Neuron (in vitro differentiated cells): ENCODE measurements at regions not wholly inside any gene's neighbourhood (a gene's known extent, or its start where the extent isn't known, plus 50 kb on each side); places are given as distances from the start of the nearest gene placed in this dataset.

Experiments used
- H2AFZ ChIP-seq: one replicate; pipeline ENCODE4 v1.6.1; 2013; ENCODE audit warnings: low read depth, mild to moderate bottlenecking, inconsistent platforms, low read length, moderate library complexity
- H3K27me3 ChIP-seq: one replicate; pipeline ENCODE4 v1.6.1; 2013; ENCODE audit warnings: low read length; ENCODE audit not compliant: insufficient read depth
- H3K36me3 ChIP-seq: one replicate; pipeline ENCODE4 v1.6.1; 2013; ENCODE audit warnings: low read length; ENCODE audit not compliant: insufficient read depth
- H3K4me1 ChIP-seq: one replicate; pipeline ENCODE4 v1.6.1; 2013; ENCODE audit warnings: low read length; ENCODE audit not compliant: insufficient read depth
- H3K4me3 ChIP-seq: 2 replicates; pipeline ENCODE4 v1.5.1; 2013; ENCODE audit warnings: mild to moderate bottlenecking, low read length, moderate library complexity
- H3K9me3 ChIP-seq: one replicate; pipeline ENCODE4 v1.6.1; 2013; ENCODE audit warnings: low read length

DNA sequence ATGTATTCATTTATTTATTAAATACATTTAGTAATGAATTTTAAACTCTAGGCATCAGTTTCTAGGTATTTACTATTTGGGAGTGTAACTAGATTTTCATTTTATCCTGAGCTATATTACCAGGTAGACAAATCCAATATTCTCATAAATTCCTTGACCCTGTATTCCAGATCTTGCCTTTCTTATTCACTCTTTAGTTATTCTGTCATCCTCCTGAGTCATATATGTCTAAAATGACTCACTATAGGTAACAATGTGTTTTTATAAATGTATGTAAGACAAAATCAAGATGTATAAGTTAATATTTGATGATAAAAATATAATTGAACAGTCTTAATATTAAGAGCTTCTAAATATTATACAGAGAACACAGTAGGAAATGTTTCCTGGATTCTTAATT is 642.1 kb upstream of the NRSN1 start:
- no peaks in the 10 kb centered on the region for H3K9me3 ChIP-seq
- no peak overlapping the region for H3K4me3 ChIP-seq
- no peaks in the 10 kb centered on the region for H3K4me1 ChIP-seq
- no peak overlapping the region for H2AFZ ChIP-seq
- H3K36me3 ChIP-seq: no peaks in the 10 kb centered on the region
- H3K27me3 ChIP-seq: no peaks in the 10 kb centered on the region

DNA sequence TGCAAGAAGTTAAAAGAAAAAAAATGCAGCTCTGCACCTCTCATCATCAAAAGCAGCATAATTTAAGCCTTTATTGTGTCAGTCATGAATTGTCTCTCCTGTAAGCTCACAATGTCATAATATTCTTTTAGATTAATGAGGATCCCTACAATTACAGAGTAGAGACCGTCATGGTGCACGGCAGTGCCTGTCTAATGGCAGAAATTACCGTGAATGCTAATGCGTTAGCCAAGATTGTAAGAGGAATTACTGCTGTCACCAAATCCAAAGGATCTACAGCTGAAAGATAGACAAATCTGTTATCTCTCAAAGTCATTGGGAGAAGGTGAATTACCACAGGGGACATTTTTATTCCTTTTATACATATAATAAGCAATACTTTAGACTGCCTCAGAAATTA is 631.6 kb upstream of the NRSN1 start:
- no peak overlapping the region for H2AFZ ChIP-seq
- no peaks in the 10 kb centered on the region for H3K4me1 ChIP-seq
- H3K27me3 ChIP-seq: no peaks in the 10 kb centered on the region
- H3K9me3 ChIP-seq: no peaks in the 10 kb centered on the region
- H3K4me3 ChIP-seq: no peak overlapping the region
- H3K36me3 ChIP-seq: no peaks in the 10 kb centered on the region

DNA sequence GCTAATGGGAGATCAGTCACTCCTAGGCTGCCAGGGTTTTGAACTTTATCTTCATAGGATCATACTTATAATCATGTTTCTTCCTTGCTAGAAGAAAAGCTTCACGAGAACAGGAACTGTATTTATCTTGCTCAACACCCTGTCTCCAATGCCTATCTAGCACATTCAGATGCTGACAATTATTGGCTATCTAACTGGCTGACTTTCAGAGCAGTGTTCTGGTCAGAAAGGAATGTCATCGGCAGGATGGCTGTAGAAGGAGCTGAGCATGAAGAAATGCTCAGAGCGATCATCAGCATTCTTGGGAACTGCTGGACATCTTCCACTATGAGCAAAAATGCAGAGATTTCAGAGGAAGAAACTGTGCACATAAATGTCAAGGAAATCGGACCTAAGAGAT is 628.0 kb upstream of the NRSN1 start:
- H3K9me3 ChIP-seq: no peaks in the 10 kb centered on the region
- H3K36me3 ChIP-seq: no peaks in the 10 kb centered on the region
- no peaks in the 10 kb centered on the region for H3K27me3 ChIP-seq
- no peaks in the 10 kb centered on the region for H3K4me1 ChIP-seq
- H3K4me3 ChIP-seq: no peak overlapping the region
- no peak overlapping the region for H2AFZ ChIP-seq

DNA sequence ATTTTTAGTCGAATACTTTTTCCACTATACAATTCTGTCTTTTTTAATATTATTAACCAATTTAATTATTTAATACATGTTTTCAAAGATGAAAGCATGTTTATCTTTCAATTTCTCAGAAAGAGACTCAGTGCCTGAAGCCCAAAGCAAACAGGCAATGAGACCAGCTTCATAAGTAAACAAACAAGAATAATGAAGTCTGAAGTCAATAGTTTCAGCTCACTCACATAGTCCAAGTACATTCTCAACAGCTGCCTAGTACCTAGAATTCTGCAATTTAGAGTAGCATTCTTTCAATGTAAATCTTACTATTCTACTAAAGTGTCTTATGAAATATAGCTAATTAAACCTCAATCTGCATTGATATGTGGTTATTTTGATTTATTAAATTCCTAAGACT is 626.5 kb upstream of the NRSN1 start:
- H3K27me3 ChIP-seq: no peaks in the 10 kb centered on the region
- H3K4me1 ChIP-seq: no peaks in the 10 kb centered on the region
- H3K9me3 ChIP-seq: no peaks in the 10 kb centered on the region
- no peak overlapping the region for H2AFZ ChIP-seq
- no peak overlapping the region for H3K4me3 ChIP-seq
- H3K36me3 ChIP-seq: no peaks in the 10 kb centered on the region

DNA sequence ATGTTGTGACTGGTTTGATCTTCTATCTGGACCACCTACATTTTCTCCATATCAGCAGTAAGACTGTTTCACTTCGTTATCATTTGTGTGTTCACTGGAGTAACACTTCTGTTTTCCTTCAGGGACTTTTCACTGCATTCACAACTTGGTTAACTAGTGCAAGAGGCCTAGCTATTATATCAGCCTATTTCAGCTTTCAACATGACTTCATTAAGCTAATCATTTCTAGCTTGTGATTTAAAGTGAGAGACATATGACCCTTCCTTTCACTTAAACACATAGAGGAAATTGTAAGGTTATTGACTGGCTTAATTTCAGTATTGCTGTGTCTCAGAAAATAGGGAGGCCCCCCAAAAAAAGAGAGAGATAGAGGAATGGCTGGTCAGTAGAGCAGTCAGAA is 622.8 kb upstream of the NRSN1 start:
- Histone ChIP-seq H3K4me3 (no peak overlapping the region), H3K4me1 (no peaks in the 10 kb centered on the region), H3K9me3 (no peaks in the 10 kb centered on the region), H2AFZ (no peak overlapping the region), H3K27me3 (no peaks in the 10 kb centered on the region), H3K36me3 (no peaks in the 10 kb centered on the region)

DNA sequence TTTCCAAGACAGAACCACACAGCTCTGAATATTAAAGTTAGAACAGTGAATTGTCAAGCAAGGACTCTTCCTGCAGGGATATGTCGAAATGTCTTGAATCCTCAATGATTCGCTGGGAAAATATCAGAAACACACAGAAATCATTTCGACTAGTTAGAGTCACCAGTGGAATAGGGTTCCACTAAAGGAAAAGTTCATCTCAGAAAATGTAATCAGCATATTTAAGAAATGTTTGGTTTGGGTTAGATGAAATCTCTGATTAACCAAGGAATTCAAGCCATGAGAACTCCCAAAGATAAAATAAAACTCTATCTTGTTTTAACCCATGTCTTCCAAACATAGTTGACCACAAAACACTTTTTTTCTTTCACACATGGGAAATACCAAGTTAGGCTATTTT is 621.0 kb upstream of the NRSN1 start:
- Histone ChIP-seq H2AFZ (no peak overlapping the region), H3K36me3 (no peaks in the 10 kb centered on the region), H3K9me3 (no peaks in the 10 kb centered on the region), H3K4me1 (no peaks in the 10 kb centered on the region), H3K27me3 (no peaks in the 10 kb centered on the region), H3K4me3 (no peak overlapping the region)

DNA sequence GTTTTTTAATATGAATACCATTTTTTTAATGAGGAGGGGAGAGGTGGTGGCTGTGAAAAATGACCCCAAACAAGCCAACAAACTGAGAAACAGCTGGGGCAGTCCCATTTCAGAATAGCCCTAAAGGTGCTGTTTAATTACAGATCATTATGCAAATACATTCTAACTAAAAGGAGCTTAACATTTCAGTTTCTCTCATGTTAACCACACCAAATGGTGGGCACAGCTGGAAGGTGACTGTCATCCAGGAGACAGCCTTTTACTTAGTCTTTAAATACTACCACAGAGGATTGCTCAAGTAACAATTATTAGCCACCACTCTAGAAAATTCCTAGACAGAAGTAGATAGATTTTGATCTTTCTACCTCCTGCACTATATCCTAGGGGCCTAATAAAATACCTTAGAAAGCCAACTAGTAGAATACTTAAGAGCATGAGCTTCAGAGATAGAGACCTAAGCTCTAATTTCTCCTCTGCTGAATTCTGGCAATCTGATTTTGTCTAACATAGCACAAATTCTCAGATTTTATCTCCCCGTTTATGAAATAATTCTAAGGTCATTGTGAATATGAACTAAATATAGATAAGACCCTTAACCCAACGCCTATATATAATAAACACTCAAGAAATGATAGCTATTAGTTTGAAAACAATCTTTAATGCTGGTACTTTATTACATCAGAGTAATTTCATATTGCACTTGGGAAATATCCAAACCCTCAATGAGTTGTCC is 615.1 kb upstream of the NRSN1 start:
- Histone ChIP-seq H3K4me3 (no peak overlapping the region), H3K36me3 (no peaks in the 10 kb centered on the region), H2AFZ (no peak overlapping the region), H3K9me3 (no peaks in the 10 kb centered on the region), H3K27me3 (no peaks in the 10 kb centered on the region), H3K4me1 (no peaks in the 10 kb centered on the region)

DNA sequence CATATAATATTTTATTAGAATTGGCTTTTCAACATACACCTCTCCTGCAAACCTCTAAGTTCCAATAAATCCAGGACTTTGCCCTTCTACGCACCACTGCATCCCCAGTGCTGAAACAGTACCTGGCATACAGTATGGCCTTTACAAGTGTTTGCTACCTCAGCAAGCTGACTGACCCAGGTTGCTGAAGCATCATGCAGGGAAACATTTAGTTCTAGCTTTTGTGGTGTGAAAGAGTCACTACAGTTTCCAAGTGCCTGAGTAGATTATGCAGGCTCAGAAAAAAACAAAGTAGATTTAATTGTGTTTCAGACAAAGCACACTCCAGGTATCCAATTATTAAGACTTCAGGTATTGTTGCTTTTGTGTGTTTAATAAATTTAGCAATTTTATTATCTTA is 614.2 kb upstream of the NRSN1 start:
- H3K36me3 ChIP-seq: no peaks in the 10 kb centered on the region
- H2AFZ ChIP-seq: no peak overlapping the region

DNA sequence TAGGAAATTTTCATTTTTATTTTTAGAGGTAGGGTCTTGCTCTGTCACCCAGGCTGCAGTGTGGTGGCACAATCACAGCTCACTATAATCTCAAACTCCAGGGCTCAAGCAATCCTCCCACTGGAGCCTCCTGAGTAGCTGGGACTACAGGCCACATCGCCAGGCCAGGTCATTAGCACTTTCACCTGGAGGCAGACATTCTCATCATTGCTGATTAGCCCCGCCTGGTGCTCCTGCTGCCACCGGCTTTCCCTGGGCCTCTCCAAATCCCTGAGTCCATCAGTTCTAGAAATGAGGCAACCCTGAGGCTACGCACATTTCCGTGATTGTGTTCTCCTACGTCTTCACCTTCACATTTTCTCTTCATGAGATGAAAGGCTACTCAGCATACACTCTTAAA is 607.7 kb upstream of the NRSN1 start:
- no peaks in the 10 kb centered on the region for H3K4me1 ChIP-seq
- no peaks in the 10 kb centered on the region for H3K9me3 ChIP-seq
- no peak overlapping the region for H2AFZ ChIP-seq
- no peaks in the 10 kb centered on the region for H3K36me3 ChIP-seq
- H3K27me3 ChIP-seq: no peaks in the 10 kb centered on the region
- H3K4me3 ChIP-seq: no peak overlapping the region

More for the DNA sequence above, 614.2 kb upstream of the NRSN1 start:
- Histone ChIP-seq H3K27me3 (no peaks in the 10 kb centered on the region), H3K4me3 (no peak overlapping the region), H3K4me1 (no peaks in the 10 kb centered on the region), H3K9me3 (no peaks in the 10 kb centered on the region)

DNA sequence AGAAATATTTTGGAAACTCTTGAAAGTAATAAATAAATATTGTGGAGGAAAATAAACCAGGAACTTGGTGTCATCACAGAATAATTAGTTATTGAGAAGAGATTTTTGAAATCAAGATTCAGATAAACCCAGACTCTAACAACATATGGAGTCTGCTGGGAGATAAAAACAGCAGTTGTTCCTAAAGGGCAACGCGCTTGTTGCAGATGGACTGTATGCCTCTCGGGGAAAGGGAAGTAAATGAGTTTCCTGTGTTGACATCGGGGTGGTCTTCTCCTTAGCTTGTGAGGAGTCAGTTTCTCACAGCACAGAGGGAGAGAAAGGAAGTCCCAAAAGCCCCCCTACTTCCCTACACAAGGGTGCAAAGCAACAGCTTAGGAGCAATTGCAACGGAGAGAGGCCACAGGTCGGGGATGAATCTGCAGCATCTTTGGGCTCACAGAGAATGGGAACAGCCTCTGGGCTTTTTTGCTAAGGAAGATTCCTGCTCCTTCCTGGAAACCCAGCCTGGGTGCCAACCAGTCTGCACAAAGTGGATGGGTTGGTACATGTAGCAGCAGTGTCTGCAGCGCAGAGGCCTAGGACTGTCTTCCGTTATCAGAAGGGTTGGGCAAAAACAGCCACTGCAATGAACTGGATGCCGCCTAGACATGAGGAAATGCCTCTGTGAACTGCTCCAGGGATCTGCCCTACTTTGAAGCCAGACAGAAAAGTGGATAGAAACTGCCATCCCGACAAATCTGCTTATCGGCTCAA is 603.0 kb upstream of the NRSN1 start:
- H3K4me1 ChIP-seq: no peaks in the 10 kb centered on the region
- no peaks in the 10 kb centered on the region for H3K9me3 ChIP-seq
- no peaks in the 10 kb centered on the region for H3K27me3 ChIP-seq
- H3K36me3 ChIP-seq: no peaks in the 10 kb centered on the region
- H2AFZ ChIP-seq: no peak overlapping the region
- no peak overlapping the region for H3K4me3 ChIP-seq

DNA sequence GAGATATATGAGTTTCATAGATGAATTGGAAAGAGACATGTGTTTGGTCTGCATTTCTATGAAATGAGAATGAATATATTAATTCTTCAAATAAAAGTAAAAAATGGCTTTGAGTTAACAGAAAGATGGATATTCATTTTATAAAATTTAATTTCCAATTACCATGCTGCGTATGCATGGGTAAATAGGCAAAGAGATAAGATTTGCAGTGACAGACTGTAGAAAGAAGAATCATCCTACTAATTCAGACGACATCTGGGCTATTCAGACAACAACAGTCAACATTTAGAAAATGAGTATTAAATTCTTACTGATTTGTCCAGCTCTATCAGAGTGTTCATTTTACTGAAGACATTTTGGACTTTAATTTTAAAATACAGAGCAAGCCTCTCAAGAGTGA is 602.2 kb upstream of the NRSN1 start:
- H3K9me3 ChIP-seq: no peaks in the 10 kb centered on the region
- H2AFZ ChIP-seq: peak overlapping the region; percentile 49
- no peak overlapping the region for H3K4me3 ChIP-seq
- H3K4me1 ChIP-seq: no peaks in the 10 kb centered on the region
- no peaks in the 10 kb centered on the region for H3K36me3 ChIP-seq
- no peaks in the 10 kb centered on the region for H3K27me3 ChIP-seq

DNA sequence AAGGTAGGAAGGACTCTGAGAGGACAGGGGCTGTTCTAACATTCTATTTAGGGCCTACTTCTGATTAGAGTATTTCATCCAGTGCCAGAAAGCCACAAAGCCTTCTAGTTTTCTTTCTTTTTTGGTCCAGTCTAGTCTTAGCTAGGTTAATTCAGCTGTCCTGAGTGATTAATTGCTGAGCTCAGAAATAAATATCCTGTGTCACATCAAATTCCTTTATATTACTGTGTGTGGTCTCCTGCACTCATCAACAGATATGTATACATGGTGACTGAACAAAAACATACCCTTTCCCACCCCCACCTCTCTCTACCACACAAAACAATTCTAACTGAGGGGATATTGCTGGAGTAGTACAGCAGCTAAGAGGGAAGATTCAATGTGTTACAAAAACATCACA is 601.5 kb upstream of the NRSN1 start:
- H2AFZ ChIP-seq: peak overlapping the region; percentile 4
- no peaks in the 10 kb centered on the region for H3K36me3 ChIP-seq
- H3K4me3 ChIP-seq: no peak overlapping the region
- no peaks in the 10 kb centered on the region for H3K9me3 ChIP-seq
- H3K4me1 ChIP-seq: no peaks in the 10 kb centered on the region
- H3K27me3 ChIP-seq: no peaks in the 10 kb centered on the region

DNA sequence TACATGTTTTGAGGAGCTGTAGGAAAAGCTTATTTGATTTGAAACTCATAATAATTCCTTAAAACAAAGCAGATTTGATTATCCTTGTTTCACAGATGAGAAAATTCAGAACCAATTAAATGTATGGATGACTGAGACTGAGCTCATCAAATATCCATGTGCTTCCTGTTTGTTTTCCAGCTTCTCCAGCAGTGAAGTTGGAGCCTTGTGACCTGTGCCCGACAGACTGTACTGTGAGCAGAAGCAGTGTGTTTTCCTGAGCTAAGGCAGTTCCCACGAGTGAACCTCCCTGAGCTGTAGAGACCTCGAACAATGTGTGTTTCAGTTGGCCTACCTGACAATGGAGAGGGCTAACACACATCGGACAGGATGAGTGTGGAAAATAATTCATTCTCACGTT is 599.5 kb upstream of the NRSN1 start:
- no peaks in the 10 kb centered on the region for H3K9me3 ChIP-seq
- no peak overlapping the region for H2AFZ ChIP-seq
- no peaks in the 10 kb centered on the region for H3K27me3 ChIP-seq
- no peaks in the 10 kb centered on the region for H3K36me3 ChIP-seq
- no peaks in the 10 kb centered on the region for H3K4me1 ChIP-seq
- no peak overlapping the region for H3K4me3 ChIP-seq

DNA sequence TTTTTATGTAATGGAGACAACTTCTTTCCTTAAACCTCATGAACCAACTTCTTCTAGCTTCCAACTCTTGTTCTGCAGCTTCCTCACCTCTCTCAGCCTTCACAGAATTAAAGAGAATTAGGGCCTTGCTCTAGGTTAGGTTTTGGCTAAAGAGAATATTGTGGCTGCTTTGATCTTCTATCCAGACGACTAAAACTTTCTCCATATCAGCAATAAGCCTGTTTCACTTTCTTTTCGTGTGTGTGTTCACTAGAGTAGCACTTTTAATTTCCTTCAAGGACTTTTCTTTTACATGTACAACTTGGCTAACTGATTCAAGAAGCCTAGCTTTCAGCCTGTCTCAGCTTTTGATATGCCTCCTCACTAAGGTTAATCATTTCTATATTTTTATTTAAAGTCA is 596.1 kb upstream of the NRSN1 start:
- Histone ChIP-seq H3K4me1 (no peaks in the 10 kb centered on the region), H3K36me3 (no peaks in the 10 kb centered on the region), H2AFZ (no peak overlapping the region), H3K9me3 (no peaks in the 10 kb centered on the region), H3K27me3 (no peaks in the 10 kb centered on the region), H3K4me3 (no peak overlapping the region)
